HCT116 (cell line): ENCODE measurements at regions not wholly inside any gene's neighbourhood (a gene's known extent, or its start where the extent isn't known, plus 50 kb on each side); places are given as distances from the start of the nearest gene placed in this dataset.

Experiments
- ATAC-seq: fragments of 200-7000 bp; cut with Tn5 transposase; 2 replicates; pipeline ENCODE4 v1.9.1; 2020; ENCODE audit warnings: mild to moderate bottlenecking, moderate library complexity
- BruUV-seq: library from RNA; stranded (reverse); fragments of 400-500 nt; replicated peaks from 2 replicates; lab custom pipeline; 2021; lab: Mats Ljungman, UMichigan
- CTCF ChIA-PET: fragments of 300-600 bp; sonication (Branson Sonifier 250); formaldehyde crosslinking; loops from one replicate; lab custom pipeline; 2021; ENCODE audit warnings: antibody characterized with exemption; lab: Charles Lee
- POLR2A ChIA-PET: fragments of 300-600, 350-600 bp; sonication (Branson Sonifier 250); formaldehyde crosslinking; loops from one replicate; lab custom pipeline; 2021; ENCODE audit warnings: antibody characterized with exemption; lab: Charles Lee
- RAD21 ChIA-PET, 2 experiments: fragments of 300-600 bp; sonication (Branson Sonifier 250); formaldehyde crosslinking; loops; one replicate each; lab custom pipeline; 2023; ENCODE audit warnings: low total read pairs in 2 of 2; ENCODE audit not compliant: uncharacterized antibody in 2 of 2, unreplicated experiment in 2 of 2, low non-redundant PET in 1 of 2; lab: Charles Lee
- DNase-seq: peaks from one replicate; pipeline ENCODE4 v3.0.0-alpha.2; 2010; ENCODE audit warnings: low read depth, low spot score
- H2AFZ ChIP-seq: fragments of 200-600 bp; shearing (Covaris generic), sonication (generic); 2 replicates; pipeline ENCODE4 v1.6.1; 2017; ENCODE audit warnings: low read depth, mixed run types, mixed read lengths, antibody characterized with exemption, low read length; ENCODE audit not compliant: poor library complexity, severe bottlenecking
- H3K27ac ChIP-seq: 2 replicates; pipeline ENCODE4 v1.5.1; 2012; ENCODE audit warnings: low read depth, low read length
- H3K27me3 ChIP-seq: fragments of 200-600 bp; sonication (generic); 2 replicates; pipeline ENCODE4 v1.6.1; 2016; ENCODE audit warnings: mixed run types, low read length, mixed read lengths; ENCODE audit not compliant: insufficient read depth
- H3K36me3 ChIP-seq, 2 experiments: fragments of 200-500 bp in 1 of 2; fragments of 200-600 bp in 1 of 2; sonication (Bioruptor generic) in 1 of 2; sonication (generic) in 1 of 2; 2 replicates each; pipeline versions ENCODE4 v1.5.1 to v1.6.1; 2014 to 2016; ENCODE audit warnings: low read length in 2 of 2, inconsistent platforms in 1 of 2, mixed read lengths in 1 of 2, mixed run types in 1 of 2; ENCODE audit not compliant: insufficient read depth in 2 of 2, control insufficient read depth in 1 of 2
- H3K4me1 ChIP-seq, 2 experiments: fragments of 200-600 bp in 1 of 2; sonication (generic) in 1 of 2; 2 replicates each; pipeline versions ENCODE4 v1.5.1 to v1.6.1; 2012 to 2017; ENCODE audit warnings: low read length in 2 of 2, inconsistent platforms in 1 of 2, mild to moderate bottlenecking in 1 of 2, mixed read lengths in 1 of 2, mixed run types in 1 of 2, moderate library complexity in 1 of 2; ENCODE audit not compliant: insufficient read depth in 2 of 2, control insufficient read depth in 1 of 2
- H3K4me2 ChIP-seq: fragments of 200-600 bp; sonication (generic); 2 replicates; pipeline ENCODE4 v1.6.1; 2017; ENCODE audit warnings: mixed run types, low read length, mixed read lengths
- H3K4me3 ChIP-seq, 2 experiments: fragments of 200-600 bp in 1 of 2; sonication (generic) in 1 of 2; replicated peaks in 1 of 2; 2 replicates each; pipeline ENCODE4 v1.5.1; 2011 to 2016; ENCODE audit warnings: low read length in 2 of 2, control low read depth in 1 of 2, low read depth in 1 of 2, mild to moderate bottlenecking in 1 of 2, mixed read lengths in 1 of 2, mixed run types in 1 of 2
- H3K79me2 ChIP-seq: fragments of 200-600 bp; sonication (generic); 2 replicates; pipeline ENCODE4 v1.6.1; 2017; ENCODE audit warnings: mild to moderate bottlenecking, mixed run types, low read length, moderate library complexity, mixed read lengths; ENCODE audit not compliant: insufficient read depth
- H3K9ac ChIP-seq: fragments of 200-600 bp; sonication (generic); 2 replicates; pipeline ENCODE4 v1.6.1; 2016; ENCODE audit warnings: low read length, mixed read lengths
- H3K9me2 ChIP-seq: fragments of 200-600 bp; sonication (generic), shearing (Covaris generic); 2 replicates; pipeline ENCODE4 v1.6.1; 2017; ENCODE audit warnings: mixed run types, mild to moderate bottlenecking, moderate library complexity; ENCODE audit not compliant: insufficient read depth
- H3K9me3 ChIP-seq, 2 experiments: fragments of 200-500 bp in 1 of 2; fragments of 200-600 bp in 1 of 2; sonication (Bioruptor generic) in 1 of 2; sonication (generic) in 1 of 2; 2 replicates each; pipeline ENCODE4 v1.6.1; 2014 to 2017; ENCODE audit warnings: low read length in 2 of 2, mixed read lengths in 2 of 2, inconsistent platforms in 1 of 2, low read depth in 1 of 2, mild to moderate bottlenecking in 1 of 2, mixed run types in 1 of 2, moderate library complexity in 1 of 2; ENCODE audit not compliant: control insufficient read depth in 1 of 2, insufficient read depth in 1 of 2
- H4K20me1 ChIP-seq: fragments of 200-600 bp; sonication (generic), shearing (Covaris generic); 2 replicates; pipeline ENCODE4 v1.6.1; 2017; ENCODE audit warnings: mixed run types, mild to moderate bottlenecking, moderate library complexity; ENCODE audit not compliant: insufficient read depth
- CEBPB ChIP-seq: IDR thresholded peaks from 2 replicates; pipeline ENCODE4 v1.6.1; 2012; ENCODE audit warnings: low read depth
- EGR1 ChIP-seq: IDR thresholded peaks from 2 replicates; pipeline ENCODE4 v1.6.1; 2012; ENCODE audit warnings: low read depth
- EZH2 ChIP-seq: fragments of 200-600 bp; sonication (generic); IDR thresholded peaks from 2 replicates; pipeline ENCODE4 v1.6.1; 2017; ENCODE audit warnings: antibody characterized with exemption, mixed run types
- EZH2phosphoT487 ChIP-seq: fragments of 200-600 bp; IDR thresholded peaks from 2 replicates; pipeline ENCODE4 v1.6.1; 2018; ENCODE audit warnings: antibody characterized with exemption, borderline replicate concordance
- JUND ChIP-seq: IDR thresholded peaks from 2 replicates; pipeline ENCODE4 v1.6.1; 2012
- POLR2A ChIP-seq: IDR thresholded peaks from 2 replicates; pipeline ENCODE4 v1.7.0; 2011; ENCODE audit warnings: borderline replicate concordance; ENCODE audit not compliant: insufficient read depth, insufficient read length; ENCODE audit errors: extremely low read depth
- RAD21 ChIP-seq: IDR thresholded peaks from 2 replicates; pipeline ENCODE4 v1.6.1; 2012; ENCODE audit warnings: low read depth, mild to moderate bottlenecking
- SIN3A ChIP-seq: IDR thresholded peaks from 2 replicates; pipeline ENCODE4 v1.6.1; 2012; ENCODE audit warnings: low read depth
- SP1 ChIP-seq: IDR thresholded peaks from 2 replicates; pipeline ENCODE4 v1.6.1; 2012; ENCODE audit warnings: low read depth
- SRF ChIP-seq: IDR thresholded peaks from 2 replicates; pipeline ENCODE4 v1.6.1; 2012; ENCODE audit warnings: low read depth
- YY1 ChIP-seq: IDR thresholded peaks from 2 replicates; pipeline ENCODE4 v1.6.1; 2011; ENCODE audit warnings: low read length, low read depth, moderate library complexity, mild to moderate bottlenecking; ENCODE audit not compliant: insufficient replicate concordance; ENCODE audit errors: extremely low read depth
- ZFX ChIP-seq: fragments of 450-650 bp; IDR thresholded peaks from 2 replicates; pipeline ENCODE4 v1.6.1; 2017
- ZNF274 ChIP-seq: fragments of 200-500 bp; sonication (Bioruptor generic); IDR thresholded peaks from 2 replicates; pipeline ENCODE4 v1.6.1; 2014; ENCODE audit warnings: mild to moderate bottlenecking, low read depth, low read length, inconsistent platforms
- intact Hi-C: fragments of 100-400 bp; cut with micrococcal nuclease; formaldehyde crosslinking; loops from 2 replicates; pipeline ENCODE4 v1.10.0; 2022
- TF ChIP-seq, protein P1 (sequence below), 3 experiments: fragments of 200-600 bp in 1 of 3; sonication (generic) in 1 of 3; IDR thresholded peaks in 2 of 3; conservative IDR thresholded peaks in 1 of 3; 2 replicates each; pipeline ENCODE4 v1.5.1; 2012 to 2017; ENCODE audit warnings: low read depth in 2 of 3, low read length in 2 of 3, antibody characterized with exemption in 1 of 3, borderline replicate concordance in 1 of 3, control low read depth in 1 of 3, mild to moderate bottlenecking in 1 of 3, mixed read lengths in 1 of 3, mixed run types in 1 of 3, moderate library complexity in 1 of 3; ENCODE audit not compliant: insufficient read depth in 1 of 3
- TF ChIP-seq, protein P2 (sequence below): IDR thresholded peaks from 2 replicates; pipeline ENCODE4 v1.6.1; 2012
- TF ChIP-seq, protein P3 (sequence below): IDR thresholded peaks from 2 replicates; pipeline ENCODE4 v1.6.1; 2012; ENCODE audit warnings: low read depth
- TF ChIP-seq, protein P4 (sequence below): IDR thresholded peaks from 2 replicates; pipeline ENCODE4 v1.6.1; 2011; ENCODE audit warnings: mild to moderate bottlenecking, low read length, moderate library complexity; ENCODE audit not compliant: insufficient replicate concordance; ENCODE audit errors: extremely low read depth

DNA sequence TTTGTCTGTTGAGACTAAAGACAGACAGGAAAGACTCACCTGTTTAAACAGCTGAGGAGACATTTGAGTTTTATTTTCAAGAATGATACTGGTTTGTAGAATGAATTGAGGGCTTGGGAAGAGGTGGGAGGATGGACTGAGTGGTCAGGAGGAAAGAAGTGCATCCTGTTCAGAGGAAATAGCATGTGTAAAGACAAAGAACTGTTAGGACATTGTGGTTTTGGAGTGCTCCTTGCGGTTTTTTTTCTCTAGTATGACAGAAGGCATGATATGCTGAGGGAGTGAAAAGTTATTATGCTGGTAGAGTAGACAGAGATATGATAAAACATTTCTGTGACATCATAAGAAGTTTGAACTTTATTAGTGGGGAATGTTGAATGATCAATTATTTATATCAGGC, 270.7 kb upstream of the ELAVL2 start:
- no peaks in the 10 kb centered on the region for H4K20me1 ChIP-seq
- RAD21 ChIA-PET, result no interaction called here
- no peaks in the 10 kb centered on the region for H3K27me3 ChIP-seq
- H3K9ac ChIP-seq, result no peak overlapping the region
- H3K4me2 ChIP-seq, result no peak overlapping the region
- POLR2A ChIA-PET, result no interaction called here
- no TSS peak for BruUV-seq
- H3K9me2 ChIP-seq, result no peaks in the 10 kb centered on the region
- H3K79me2 ChIP-seq, result no peaks in the 10 kb centered on the region
- H3K4me3 ChIP-seq, result no peak overlapping the region
- peaks cover 8 to 23% of the 10 kb centered on the region in 2 experiments; a peak in 3 of 4 replicates for H3K9me3 ChIP-seq
- no peak overlapping the region for H2AFZ ChIP-seq
- CTCF ChIA-PET, result no interaction called here
- no peaks in the 10 kb centered on the region for H3K4me1 ChIP-seq
- intact Hi-C loops, result no loop called here
- H3K27ac ChIP-seq, result no peak overlapping the region
- no peaks in the 10 kb centered on the region for H3K36me3 ChIP-seq
- no peak for ATAC-seq
- no peak for TF ChIP-seq POLR2A
- TF ChIP-seq, protein P1, sequence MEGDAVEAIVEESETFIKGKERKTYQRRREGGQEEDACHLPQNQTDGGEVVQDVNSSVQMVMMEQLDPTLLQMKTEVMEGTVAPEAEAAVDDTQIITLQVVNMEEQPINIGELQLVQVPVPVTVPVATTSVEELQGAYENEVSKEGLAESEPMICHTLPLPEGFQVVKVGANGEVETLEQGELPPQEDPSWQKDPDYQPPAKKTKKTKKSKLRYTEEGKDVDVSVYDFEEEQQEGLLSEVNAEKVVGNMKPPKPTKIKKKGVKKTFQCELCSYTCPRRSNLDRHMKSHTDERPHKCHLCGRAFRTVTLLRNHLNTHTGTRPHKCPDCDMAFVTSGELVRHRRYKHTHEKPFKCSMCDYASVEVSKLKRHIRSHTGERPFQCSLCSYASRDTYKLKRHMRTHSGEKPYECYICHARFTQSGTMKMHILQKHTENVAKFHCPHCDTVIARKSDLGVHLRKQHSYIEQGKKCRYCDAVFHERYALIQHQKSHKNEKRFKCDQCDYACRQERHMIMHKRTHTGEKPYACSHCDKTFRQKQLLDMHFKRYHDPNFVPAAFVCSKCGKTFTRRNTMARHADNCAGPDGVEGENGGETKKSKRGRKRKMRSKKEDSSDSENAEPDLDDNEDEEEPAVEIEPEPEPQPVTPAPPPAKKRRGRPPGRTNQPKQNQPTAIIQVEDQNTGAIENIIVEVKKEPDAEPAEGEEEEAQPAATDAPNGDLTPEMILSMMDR (IDR thresholded peaks at IDR 0.05 in 2 of 3, conservative IDR thresholded peaks at IDR 0.05 in 1 of 3; ENCODE audit: borderline replicate concordance in 1 of 3, insufficient read depth in 1 of 3, low read depth in 2 of 3, low read length in 2 of 3), result no peak
- TF ChIP-seq, protein P2, sequence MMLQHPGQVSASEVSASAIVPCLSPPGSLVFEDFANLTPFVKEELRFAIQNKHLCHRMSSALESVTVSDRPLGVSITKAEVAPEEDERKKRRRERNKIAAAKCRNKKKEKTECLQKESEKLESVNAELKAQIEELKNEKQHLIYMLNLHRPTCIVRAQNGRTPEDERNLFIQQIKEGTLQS, result no peak
- TF ChIP-seq EZH2phosphoT487, result no peak
- no peak for TF ChIP-seq YY1
- no peak for TF ChIP-seq EZH2
- no peak for TF ChIP-seq ZFX
- TF ChIP-seq JUND, result no peak
- no peak for TF ChIP-seq SIN3A
- TF ChIP-seq, protein P3, sequence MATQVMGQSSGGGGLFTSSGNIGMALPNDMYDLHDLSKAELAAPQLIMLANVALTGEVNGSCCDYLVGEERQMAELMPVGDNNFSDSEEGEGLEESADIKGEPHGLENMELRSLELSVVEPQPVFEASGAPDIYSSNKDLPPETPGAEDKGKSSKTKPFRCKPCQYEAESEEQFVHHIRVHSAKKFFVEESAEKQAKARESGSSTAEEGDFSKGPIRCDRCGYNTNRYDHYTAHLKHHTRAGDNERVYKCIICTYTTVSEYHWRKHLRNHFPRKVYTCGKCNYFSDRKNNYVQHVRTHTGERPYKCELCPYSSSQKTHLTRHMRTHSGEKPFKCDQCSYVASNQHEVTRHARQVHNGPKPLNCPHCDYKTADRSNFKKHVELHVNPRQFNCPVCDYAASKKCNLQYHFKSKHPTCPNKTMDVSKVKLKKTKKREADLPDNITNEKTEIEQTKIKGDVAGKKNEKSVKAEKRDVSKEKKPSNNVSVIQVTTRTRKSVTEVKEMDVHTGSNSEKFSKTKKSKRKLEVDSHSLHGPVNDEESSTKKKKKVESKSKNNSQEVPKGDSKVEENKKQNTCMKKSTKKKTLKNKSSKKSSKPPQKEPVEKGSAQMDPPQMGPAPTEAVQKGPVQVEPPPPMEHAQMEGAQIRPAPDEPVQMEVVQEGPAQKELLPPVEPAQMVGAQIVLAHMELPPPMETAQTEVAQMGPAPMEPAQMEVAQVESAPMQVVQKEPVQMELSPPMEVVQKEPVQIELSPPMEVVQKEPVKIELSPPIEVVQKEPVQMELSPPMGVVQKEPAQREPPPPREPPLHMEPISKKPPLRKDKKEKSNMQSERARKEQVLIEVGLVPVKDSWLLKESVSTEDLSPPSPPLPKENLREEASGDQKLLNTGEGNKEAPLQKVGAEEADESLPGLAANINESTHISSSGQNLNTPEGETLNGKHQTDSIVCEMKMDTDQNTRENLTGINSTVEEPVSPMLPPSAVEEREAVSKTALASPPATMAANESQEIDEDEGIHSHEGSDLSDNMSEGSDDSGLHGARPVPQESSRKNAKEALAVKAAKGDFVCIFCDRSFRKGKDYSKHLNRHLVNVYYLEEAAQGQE, result no peak
- no peak for TF ChIP-seq RAD21
- TF ChIP-seq ZNF274, result no peak
- TF ChIP-seq EGR1, result no peak
- TF ChIP-seq SP1, result no peak
- TF ChIP-seq SRF, result no peak
- TF ChIP-seq, protein P4, sequence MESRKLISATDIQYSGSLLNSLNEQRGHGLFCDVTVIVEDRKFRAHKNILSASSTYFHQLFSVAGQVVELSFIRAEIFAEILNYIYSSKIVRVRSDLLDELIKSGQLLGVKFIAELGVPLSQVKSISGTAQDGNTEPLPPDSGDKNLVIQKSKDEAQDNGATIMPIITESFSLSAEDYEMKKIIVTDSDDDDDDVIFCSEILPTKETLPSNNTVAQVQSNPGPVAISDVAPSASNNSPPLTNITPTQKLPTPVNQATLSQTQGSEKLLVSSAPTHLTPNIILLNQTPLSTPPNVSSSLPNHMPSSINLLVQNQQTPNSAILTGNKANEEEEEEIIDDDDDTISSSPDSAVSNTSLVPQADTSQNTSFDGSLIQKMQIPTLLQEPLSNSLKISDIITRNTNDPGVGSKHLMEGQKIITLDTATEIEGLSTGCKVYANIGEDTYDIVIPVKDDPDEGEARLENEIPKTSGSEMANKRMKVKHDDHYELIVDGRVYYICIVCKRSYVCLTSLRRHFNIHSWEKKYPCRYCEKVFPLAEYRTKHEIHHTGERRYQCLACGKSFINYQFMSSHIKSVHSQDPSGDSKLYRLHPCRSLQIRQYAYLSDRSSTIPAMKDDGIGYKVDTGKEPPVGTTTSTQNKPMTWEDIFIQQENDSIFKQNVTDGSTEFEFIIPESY, result no peak
- no peak for TF ChIP-seq CEBPB
- no peak for DNase-seq
